GM18909 (cell line): ENCODE measurements at regions not wholly inside any gene's neighbourhood (a gene's known extent, or its start where the extent isn't known, plus 50 kb on each side); places are given as distances from the start of the nearest gene placed in this dataset.
"Not testable (repeated sequence)": the region's sequence is repeated elsewhere in the genome, so short reads cannot be mapped to it uniquely, and the experiment has no call there.

ENCODE experiments used
- ATAC-seq: cut with Tn5 transposase; IDR thresholded peaks from one replicate; pipeline ENCODE4 v1.9.1; 2021; ENCODE audit warnings: mild to moderate bottlenecking; ENCODE audit not compliant: unreplicated experiment, poor library complexity

DNA sequence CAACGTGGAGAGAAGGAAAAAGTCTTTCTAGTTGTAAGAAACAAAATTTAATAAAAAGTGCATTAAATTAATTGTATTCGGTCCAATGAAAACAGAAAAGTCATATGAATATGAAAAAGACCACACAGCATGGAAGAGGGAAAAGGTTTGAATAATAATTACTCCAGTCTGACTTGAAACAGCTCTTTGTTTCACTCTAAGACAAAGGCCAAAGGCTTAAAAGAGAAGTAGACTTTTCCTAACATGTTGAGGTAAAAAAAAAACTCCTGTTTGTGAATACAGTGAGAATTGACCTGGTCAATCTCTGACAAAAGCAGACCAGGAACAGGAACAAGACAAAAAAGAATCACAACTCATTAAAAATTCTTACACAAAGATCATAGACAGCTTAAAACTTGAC is 429.8 kb downstream of the TOX3 start:
- no peak for ATAC-seq

DNA sequence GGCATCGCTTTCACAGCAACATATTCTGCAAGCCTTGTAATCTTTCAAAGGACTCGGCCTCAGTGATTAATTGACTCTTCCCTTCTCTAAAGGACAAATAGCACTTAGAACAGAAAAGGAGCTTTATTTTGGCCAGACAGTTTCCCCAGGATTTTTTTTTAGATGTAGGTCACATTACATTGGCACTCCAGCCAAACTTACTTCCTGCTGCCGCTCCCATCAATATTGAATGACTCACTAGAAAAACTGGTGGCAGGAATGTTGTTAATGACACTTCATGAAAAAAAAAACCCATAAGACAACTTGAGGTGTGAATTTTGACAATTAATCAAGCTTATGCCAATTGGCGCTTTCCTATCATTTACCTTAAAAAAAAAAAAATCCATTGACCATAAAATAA is 432.6 kb downstream of the TOX3 start:
- no peak for ATAC-seq

DNA sequence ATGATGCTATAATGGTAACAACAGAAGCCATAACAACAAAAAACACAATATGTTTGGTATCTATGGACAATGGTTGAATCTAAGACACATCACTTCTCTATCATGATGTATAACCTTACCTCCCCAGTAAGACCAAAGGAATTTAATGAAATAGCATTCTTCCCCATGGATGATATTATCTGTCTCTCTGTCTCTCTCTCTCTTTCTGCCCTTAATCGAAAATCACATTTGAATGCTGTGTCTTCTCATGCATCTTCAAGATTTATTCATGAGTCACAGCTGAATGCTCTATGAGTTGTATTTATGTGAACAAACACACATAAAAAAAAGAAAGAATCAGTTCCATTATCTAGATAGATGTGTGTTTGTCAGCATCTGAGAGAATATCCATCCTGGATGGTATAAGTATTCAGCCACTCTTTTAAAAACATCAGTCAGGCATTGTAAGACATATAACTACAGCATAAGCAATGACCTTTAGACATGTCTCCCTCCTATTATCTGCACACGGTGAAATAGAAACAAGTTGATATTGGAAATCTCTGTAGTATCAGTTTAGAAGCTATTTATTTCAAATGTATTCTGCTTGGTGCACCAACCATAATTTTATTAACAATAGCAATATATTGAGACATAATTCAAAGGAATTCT is 433.3 kb downstream of the TOX3 start:
- no peak for ATAC-seq

DNA sequence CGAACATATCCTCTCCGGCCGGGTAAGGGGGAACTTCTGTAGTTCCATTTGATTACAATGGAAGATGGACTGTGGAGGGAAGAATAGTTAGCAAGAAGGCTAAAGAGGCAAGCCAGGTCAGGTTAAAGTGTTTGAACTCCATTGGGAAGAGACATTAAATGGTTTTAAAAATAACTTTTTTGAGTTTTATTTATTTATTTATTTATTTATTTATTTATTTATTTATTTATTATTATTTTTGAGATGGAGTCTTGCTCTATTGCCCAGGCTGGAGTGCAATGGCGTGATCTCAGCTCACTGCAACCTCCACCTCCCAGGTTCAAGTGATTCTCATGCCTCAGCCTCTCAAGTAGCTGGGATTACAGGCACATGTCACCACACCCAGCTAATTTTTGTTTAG is 441.9 kb downstream of the TOX3 start:
- ATAC-seq: not testable (repeated sequence)

DNA sequence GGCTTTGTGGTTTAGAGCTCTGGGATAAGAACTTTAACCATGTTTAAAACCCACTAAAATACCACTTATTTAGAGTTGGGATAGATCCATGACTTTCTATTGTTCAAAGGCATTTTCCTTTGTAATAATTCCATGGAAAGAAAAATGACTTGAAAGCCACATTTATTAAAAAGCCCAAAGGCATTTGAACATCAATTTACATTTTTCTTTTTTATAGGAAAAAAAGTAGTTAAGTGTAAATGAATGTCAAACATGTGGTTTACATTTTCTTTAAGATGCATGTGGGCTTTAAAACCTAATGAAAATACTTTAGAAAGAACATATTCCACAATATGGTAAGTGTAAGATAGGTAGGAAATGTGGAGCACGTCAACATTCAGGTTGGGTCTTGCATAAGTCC is 443.2 kb downstream of the TOX3 start:
- ATAC-seq: no peak

DNA sequence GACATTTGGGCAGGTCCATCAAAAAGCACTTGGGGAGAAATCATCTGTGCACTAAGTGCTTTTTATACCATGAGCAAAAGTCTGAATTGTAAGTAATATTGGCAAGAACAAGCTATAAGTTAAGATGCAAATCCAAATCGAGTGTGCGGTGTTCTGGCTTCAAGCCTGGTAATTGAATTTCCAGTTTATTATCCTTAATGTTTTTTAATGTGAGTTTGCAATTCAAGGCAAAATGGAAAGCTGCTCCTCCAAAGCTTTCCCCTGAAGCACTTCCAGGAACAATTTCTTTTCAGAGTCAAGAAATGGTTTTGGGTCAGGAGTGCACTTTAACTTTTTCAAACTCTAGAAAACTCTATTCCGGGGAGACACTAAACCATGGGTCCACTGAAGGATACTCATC is 445.7 kb downstream of the TOX3 start:
- ATAC-seq: no peak

DNA sequence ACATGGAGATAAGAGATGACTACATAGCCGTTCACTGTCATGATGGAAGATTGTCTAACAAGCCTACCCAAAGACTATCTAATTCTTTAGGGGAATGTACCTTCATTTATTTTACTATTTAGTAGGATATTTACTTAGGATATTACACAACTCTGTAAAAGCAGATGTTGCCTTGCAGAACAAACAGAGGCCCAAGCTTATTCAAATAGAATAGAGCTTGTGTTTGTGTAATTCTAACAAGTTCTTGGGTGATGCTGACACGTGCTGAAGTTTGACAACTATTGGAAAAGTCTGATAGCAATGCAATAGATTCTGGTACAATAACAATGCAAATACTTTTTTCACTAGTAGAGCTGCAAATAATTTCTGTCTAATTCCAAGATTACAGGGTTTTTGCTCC is 447.6 kb downstream of the TOX3 start:
- no peak for ATAC-seq

DNA sequence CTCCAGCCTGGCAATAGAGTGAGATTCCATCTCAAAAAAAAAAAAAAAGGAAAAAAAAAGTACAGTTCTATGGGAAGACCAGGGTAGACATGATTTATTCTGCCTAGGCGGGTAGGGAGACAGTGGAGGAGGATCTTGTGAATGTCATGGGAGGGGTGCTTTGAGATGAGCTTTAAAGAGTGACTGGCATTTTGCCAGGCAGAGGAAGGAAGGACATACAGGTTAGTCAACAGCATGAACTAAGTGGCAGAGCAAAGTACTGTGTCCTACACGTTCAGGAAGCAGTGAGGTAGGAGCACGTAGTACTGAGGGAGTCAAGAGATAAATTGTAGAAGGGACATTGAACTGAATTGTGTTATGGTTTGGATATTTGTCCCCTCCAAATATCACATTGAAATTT is 451.5 kb downstream of the TOX3 start:
- ATAC-seq: no peak

DNA sequence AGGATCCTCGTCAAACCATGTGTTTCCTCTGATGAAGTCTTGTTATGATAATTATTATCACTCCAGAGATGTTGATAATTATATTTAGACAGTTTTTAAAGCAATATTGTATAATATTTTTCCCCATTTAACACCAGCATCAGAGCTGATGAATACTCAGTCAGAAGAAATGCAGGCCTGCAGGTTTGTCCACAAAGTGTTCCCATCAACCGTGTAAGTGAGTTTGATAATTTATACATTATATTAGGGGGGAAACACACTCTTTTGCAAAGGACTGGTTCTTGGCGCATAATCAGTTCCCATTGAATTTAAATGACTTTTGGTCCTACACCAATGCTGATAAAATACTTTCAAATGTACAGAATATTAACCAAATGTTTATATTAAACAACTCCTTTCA is 454.8 kb downstream of the TOX3 start:
- no peak for ATAC-seq

DNA sequence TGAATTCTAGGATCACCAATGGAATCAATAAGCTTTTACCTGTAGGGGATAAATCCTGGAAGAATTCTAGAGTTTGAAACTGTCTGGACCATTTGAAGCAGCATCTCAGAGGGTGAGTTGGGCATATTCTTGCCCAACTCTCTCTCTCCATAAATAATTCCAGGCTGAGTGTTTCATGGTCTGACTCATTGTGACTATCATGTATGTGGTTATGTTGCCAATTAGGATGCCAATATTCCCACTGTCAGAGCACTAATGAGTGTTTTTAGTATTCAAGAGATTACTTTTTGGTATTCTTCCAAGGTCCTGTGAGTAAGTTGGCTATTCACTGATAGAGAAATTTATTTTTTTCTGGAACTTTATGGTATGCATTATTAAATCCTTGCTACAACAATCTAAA is 456.9 kb downstream of the TOX3 start:
- no peak for ATAC-seq

DNA sequence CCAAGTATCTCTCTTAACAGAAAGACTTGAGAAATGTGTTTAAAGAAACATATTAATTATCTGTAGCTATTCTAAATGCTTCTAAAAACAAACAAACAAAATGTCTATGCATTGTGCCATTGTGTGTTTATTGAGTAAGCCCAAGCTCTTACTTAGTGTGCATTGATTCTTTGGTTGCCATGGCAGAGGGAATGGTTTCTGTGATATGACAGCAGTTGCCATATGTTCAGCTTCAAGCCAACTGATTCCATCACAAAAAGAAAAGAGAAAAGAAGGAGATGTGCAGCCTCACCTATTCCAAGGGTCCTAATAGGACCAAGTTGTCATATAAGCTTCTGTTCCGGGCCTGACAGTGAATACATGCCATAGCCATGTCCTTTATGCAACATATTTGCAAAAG is 457.5 kb downstream of the TOX3 start:
- ATAC-seq: no peak

DNA sequence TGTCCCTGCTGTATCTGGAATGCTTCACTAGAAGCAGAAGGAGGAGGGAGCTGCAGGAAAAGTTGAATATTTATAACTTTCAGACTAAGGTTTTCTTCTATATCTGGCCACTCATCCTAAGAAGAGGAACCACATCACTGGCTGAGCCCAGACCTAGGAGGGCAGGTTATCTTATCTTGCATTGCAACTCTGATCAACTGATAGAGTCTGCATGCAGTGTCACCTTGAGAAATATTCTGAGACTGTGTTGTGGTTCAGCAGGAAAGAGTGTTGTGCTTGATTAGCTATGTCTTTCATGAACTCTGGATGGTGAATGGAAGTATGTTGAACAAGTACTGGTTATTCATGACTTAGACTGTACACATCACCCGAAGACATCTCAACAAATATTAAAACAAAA is 460.0 kb downstream of the TOX3 start:
- ATAC-seq: no peak

DNA sequence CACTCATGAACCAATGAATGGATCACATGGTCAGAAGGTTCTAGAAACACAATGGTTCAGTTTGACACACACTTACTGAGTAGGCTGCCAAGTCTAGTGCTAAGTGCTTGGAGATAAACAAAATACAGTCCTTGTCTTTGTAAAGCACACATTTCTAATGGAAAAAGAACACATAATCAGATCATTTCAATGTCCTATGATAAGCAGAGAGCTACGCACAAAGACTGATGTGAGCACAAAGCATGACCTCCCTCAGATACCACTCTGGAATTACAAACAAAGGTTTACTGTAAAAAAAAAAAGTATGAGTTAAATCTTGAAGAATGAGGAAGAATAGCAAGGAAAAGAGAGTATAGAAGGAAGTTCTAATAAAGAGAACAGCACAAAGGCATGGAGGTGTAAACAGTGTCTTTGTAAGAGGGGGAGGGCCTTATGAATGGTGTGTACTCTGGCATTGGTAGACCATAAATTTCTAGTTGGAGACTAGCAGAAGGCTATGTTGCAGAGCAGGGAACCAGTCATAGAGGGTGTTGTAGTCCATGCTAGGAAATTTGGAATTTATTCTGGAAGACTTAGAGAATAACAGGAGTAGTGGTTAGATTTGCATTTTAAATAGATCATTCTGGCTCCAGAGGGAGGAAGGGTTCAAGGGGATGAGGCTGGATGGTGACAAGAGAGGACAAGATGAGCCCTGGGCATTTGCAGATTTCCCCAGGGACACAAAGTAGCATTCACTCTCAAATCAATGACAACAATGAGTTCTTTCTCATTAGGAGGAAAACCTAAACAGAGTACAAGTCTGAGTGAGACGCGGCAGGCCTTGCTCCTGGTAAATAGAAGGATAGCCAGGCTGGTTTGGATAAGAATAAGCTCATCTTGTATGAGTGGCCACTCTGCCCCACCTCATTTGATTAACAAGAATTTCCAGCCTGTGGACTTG is 468.0 kb downstream of the TOX3 start:
- ATAC-seq: no peak

DNA sequence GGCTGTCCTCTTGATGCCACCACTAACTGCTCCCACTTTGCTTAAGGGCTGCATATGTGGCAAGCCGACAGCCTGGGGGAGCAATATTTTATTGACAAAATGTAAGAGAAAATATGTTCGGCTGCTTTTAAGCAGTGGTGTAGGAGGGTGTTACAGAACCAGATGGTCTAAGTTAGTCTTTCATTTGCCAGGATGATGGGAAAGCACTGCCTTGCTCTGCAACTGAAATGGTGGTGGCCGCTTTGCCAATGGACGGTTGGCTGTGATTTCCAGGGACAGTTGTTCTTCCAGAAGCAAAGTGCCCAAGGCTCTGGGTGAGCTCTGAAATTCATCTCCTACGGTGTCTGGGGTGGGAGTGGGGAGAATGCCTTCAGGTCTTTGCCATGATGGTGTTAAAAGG is 469.3 kb downstream of the TOX3 start:
- ATAC-seq: no peak

DNA sequence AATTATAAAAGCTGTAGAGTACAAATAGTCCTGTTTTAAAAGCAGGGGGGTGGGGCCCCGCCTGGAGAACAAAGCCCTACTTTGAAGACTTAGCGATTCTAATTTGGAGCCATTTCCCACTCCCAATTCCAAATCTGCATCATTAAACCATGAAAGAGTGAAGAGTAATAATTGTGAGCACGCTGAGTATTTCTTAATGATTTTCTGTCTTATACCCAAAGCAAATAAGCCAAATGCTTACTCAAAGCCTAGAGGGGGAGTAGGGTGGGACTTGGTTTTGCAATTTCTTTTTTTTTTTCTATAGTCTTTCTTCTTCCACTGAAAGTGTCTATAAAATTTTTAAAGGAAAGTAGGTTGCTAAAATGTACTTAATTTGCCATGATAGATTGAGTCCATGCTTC is 470.1 kb downstream of the TOX3 start:
- no peak for ATAC-seq

DNA sequence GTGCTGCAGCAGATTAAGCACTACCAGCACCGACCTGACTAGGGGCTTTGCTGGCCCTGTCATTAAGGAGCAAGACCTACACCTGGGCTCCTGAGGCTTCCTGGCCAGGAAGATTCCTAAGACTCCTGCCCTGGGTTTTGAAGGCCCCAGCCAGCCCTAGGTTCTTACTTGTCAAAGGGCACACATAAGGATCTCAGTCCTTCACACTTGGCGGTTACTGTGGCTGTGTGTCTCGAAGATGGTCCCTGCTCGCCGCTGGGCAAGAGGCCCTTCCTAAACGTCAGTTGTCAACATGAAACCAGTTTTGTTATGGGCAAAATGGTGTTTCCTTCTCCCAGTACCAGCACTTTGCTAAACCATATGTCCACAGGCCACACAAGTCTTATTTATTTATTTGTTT is 470.6 kb downstream of the TOX3 start:
- no peak for ATAC-seq

DNA sequence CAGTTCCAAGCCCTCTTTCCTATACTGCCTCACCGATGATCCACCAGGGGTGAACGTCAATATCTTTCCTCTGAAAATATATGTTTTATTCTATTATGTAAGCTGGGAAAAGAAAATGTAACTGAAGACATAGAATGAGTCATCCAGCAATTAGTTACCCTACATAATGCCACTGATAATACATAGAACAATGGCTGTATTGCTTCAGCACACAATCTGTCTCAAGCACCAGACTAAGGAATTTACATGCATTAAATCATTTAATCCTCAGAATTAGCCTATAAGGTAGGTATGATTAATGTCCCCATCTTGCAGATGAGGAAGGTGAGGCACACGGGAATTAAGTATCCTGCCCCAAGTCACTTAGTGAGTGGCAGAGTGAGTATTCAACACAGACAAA is 472.8 kb downstream of the TOX3 start:
- no peak for ATAC-seq

DNA sequence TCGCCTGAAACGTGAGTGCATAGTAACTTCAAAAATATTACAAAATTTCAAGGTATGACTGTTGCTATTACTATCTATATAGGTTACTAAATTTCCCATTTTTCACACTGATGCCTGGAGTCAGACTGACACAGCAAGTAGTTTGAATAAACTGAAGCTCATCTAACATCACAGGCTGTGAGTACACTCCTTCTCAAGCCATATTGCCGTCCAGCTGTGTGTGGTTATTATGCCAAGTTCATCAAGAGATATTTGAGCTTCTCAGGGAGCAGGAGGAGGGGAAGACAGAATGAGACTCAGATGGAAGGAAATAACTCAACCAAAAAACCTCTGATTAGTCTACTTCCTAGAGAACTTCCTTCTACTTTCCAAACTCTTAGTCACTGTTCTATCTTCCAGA is 473.9 kb downstream of the TOX3 start:
- ATAC-seq: no peak

DNA sequence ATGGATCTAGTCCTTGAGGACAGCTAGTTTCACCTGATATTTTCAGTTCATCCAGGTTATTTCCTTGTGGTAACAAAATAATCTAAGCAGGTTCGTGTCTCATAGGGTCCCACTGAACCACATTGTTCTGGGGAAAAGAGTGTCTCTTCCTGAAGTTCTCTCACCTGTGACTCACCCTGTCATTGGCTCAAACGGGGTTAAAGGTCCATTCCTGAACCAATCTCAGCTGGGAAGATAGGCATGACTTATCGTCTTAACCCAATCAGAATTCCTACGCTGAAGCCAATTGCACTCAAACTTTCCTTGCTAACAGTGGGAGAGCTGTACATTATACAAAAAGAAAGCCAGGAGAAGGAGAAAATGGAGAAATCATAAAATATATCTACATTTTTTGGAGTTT is 475.8 kb downstream of the TOX3 start:
- no peak for ATAC-seq

DNA sequence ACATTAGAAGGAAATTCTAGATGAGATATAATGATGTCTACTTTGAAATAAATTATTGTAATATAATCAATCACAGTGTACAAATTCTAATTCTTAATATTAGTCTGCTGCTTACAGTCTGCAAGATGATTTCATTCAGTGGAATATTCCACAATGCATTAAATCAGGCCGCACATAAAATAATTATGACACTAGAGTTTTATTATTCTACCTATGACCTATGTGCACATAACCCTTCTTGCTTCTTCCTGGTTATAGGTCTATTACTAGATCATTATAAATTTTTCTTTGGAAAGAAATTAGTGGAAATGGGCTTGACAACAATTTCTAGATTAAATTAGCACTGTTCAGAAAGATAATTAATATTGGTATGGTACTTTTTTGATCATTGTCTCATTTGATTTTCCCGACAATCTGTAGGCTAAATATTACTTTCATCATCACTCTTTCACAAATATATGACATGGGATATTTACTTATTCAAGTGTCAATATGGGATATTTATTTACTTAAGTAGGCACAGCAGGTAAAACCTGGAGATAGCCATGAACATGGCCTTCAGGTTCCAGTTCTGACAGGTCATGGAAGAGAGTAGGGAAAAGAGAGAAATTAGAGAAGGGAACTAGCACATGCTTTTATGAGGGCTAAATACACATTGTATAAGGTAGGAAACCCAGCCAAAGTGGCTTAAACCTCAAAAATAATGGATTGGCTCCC is 476.4 kb downstream of the TOX3 start:
- no peak for ATAC-seq

DNA sequence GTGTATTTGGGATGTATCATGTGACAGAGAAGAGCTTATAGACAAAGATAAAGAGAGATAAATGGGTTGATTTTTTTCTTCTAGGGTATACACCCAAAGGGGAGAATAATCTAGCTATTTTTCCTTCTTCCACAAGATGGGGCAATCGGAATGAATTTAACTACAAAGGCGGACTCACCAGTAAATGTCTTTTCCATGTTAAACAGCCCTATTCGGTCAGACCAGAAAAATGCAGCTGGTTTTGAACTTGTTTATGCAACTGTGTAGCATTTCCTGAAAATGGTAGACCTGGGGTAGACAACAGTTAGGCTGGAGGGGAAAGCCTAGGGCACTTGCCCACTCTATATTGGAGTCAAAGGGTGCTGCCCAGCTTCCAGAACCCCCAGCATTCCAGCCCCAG is 477.1 kb downstream of the TOX3 start:
- no peak for ATAC-seq
